HG03439 (cell line): ENCODE measurements at regions not wholly inside any gene's neighbourhood (a gene's known extent, or its start where the extent isn't known, plus 50 kb on each side); places are given as distances from the start of the nearest gene placed in this dataset.

Source experiments
- ATAC-seq: cut with Tn5 transposase; IDR thresholded peaks from one replicate; pipeline ENCODE4 v1.9.1; 2021; ENCODE audit warnings: mild to moderate bottlenecking, moderate library complexity; ENCODE audit not compliant: unreplicated experiment

GRCh38 chr14:54342806-54343205 is 54.0 kb upstream of the CDKN3 start:
- ATAC-seq, result no peak

- no peak for ATAC-seq
Measured at GRCh38 chr14:54343272-54344121, 53.3 kb upstream of the CDKN3 start.

GRCh38 chr14:54344445-54344844 is 52.4 kb upstream of the CDKN3 start:
- no peak for ATAC-seq

- ATAC-seq, result no peak
Measured at GRCh38 chr14:54346257-54346656, 50.5 kb upstream of the CDKN3 start.
